Nephron (organoid): ENCODE measurements at regions not wholly inside any gene's neighbourhood (a gene's known extent, or its start where the extent isn't known, plus 50 kb on each side); places are given as distances from the start of the nearest gene placed in this dataset.

Source experiments
- H3K27ac Mint-ChIP-seq, 3 experiments: 2 replicates each; pipeline ENCODE4 v1.8.0; 2020; ENCODE audit warnings: mixed read lengths in 3 of 3, mild to moderate bottlenecking in 2 of 3, moderate library complexity in 1 of 3
- H3K27me3 Mint-ChIP-seq: 2 replicates; pipeline ENCODE4 v1.8.0; 2021; ENCODE audit warnings: low read depth, mild to moderate bottlenecking, moderate library complexity, mixed read lengths
- H3K36me3 Mint-ChIP-seq: 2 replicates; pipeline ENCODE4 v1.8.0; 2020; ENCODE audit warnings: low read depth, mixed read lengths
- H3K4me1 Mint-ChIP-seq: 2 replicates; pipeline ENCODE4 v1.8.0; 2020; ENCODE audit warnings: mixed read lengths
- H3K4me3 Mint-ChIP-seq, 3 experiments: 2 replicates each; pipeline ENCODE4 v1.8.0; 2020; ENCODE audit warnings: mild to moderate bottlenecking in 3 of 3, mixed read lengths in 3 of 3, moderate library complexity in 2 of 3
- H3K9me3 Mint-ChIP-seq: 2 replicates; pipeline ENCODE4 v1.8.0; 2020; ENCODE audit warnings: mixed read lengths
- TF ChIP-seq, protein P1 (sequence below), 3 experiments: fragments of 200-600 bp; sonication (generic); IDR thresholded peaks; one replicate each; pipeline ENCODE4 v1.5.0; 2021; ENCODE audit warnings: antibody characterized with exemption in 3 of 3; ENCODE audit not compliant: unreplicated experiment in 3 of 3

DNA sequence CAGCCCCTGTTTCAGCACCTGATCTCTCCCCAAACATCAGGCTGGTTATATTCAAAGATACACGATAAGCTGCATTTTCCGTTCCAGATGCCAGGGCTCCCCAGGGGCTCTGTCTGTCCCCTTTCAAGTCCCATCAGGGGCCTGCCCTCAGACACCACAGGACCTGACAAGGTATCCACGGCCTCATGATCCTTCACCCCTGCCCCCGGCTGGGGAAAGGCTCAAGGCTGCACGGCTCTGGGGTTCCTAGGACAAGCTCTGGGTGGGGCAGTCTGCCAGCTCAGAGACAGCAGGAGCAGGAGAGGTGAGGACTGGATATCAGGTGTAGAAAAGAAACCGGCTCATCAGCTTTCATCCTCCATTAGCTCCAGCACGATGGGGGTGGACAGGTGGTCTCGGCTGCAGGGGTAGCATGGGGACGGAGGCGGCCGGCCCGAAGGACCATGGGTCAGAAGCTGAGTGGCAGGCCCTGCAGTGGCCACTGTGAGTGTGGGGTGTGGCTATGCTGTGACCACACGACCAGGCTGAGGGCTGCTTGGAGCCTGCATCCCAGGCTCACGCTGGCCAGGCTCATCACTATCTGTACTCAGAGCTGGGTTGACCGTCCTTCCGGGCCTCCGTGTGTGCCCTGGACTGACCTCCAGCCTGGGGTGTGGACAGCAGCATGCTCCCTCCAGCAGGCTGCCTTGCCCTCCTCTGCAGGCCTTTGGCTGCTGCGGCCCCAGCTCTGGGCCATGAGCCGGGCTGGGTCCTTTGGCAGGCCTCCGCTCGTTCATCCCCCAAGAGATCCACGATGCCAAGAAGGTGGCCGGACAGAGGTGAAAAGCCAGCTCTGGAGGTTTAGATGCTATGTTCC is 386.2 kb downstream of the THBS2 start:
- no peaks in the 10 kb centered on the region for H3K36me3 Mint-ChIP-seq
- H3K4me3 Mint-ChIP-seq: no peak overlapping the region
- no peaks in the 10 kb centered on the region for H3K9me3 Mint-ChIP-seq
- no peaks in the 10 kb centered on the region for H3K4me1 Mint-ChIP-seq
- peaks cover 12% of the 10 kb centered on the region for H3K27me3 Mint-ChIP-seq
- TF ChIP-seq, protein P1, sequence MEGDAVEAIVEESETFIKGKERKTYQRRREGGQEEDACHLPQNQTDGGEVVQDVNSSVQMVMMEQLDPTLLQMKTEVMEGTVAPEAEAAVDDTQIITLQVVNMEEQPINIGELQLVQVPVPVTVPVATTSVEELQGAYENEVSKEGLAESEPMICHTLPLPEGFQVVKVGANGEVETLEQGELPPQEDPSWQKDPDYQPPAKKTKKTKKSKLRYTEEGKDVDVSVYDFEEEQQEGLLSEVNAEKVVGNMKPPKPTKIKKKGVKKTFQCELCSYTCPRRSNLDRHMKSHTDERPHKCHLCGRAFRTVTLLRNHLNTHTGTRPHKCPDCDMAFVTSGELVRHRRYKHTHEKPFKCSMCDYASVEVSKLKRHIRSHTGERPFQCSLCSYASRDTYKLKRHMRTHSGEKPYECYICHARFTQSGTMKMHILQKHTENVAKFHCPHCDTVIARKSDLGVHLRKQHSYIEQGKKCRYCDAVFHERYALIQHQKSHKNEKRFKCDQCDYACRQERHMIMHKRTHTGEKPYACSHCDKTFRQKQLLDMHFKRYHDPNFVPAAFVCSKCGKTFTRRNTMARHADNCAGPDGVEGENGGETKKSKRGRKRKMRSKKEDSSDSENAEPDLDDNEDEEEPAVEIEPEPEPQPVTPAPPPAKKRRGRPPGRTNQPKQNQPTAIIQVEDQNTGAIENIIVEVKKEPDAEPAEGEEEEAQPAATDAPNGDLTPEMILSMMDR (IDR thresholded peaks at IDR 0.05; ENCODE audit: unreplicated experiment in 3 of 3): no peak
- no peak overlapping the region for H3K27ac Mint-ChIP-seq

DNA sequence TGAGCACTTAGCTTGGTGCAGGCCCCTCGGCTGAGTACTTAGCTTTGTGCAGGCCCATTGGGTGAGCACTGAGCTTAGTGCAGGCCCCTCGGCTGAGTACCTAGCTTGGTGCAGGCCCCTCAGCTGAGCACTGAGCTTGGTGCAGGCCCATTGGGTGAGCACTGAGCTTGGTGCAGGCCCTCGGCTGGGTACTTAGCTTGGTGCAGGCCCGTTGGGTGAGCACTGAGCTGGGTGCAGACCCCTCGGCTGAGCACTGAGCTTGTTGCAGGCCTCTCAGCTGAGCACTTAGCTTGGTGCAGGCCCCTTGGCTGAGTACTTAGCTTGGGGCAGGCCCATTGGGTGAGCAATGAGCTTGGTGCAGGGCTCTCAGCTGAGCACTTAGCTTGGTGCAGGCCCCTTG is 387.1 kb downstream of the THBS2 start:
- TF ChIP-seq, protein P1 (IDR thresholded peaks at IDR 0.05; ENCODE audit: unreplicated experiment in 3 of 3): no peak
- H3K4me3 Mint-ChIP-seq: no peak overlapping the region
- no peaks in the 10 kb centered on the region for H3K9me3 Mint-ChIP-seq
- peaks cover 7% of the 10 kb centered on the region for H3K27me3 Mint-ChIP-seq
- H3K4me1 Mint-ChIP-seq: no peaks in the 10 kb centered on the region
- no peak overlapping the region for H3K27ac Mint-ChIP-seq
- H3K36me3 Mint-ChIP-seq: no peaks in the 10 kb centered on the region

DNA sequence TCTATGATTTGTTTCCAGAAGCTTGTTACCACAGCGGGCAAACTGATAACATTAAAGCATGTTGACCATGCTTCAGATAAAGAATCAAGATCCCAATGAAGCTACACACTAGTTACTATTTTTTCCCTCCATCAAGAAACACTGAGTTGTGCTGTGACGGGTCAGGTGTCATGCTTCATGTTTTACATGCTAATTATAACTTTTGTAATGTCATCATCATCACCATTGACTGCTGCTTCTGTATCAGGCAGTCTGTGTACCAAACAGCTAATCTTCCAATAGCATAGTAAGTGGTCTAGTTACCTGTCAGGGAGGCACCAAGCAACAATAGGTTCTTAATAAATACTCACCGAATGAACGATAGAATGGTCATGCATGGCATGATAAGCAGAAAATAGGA is 388.1 kb downstream of the THBS2 start:
- TF ChIP-seq, protein P1 (IDR thresholded peaks at IDR 0.05; ENCODE audit: unreplicated experiment in 3 of 3): no peak
- H3K36me3 Mint-ChIP-seq: no peaks in the 10 kb centered on the region
- H3K27me3 Mint-ChIP-seq: peaks cover 4% of the 10 kb centered on the region
- H3K4me1 Mint-ChIP-seq: no peaks in the 10 kb centered on the region
- no peak overlapping the region for H3K4me3 Mint-ChIP-seq
- no peaks in the 10 kb centered on the region for H3K9me3 Mint-ChIP-seq
- H3K27ac Mint-ChIP-seq: no peak overlapping the region

DNA sequence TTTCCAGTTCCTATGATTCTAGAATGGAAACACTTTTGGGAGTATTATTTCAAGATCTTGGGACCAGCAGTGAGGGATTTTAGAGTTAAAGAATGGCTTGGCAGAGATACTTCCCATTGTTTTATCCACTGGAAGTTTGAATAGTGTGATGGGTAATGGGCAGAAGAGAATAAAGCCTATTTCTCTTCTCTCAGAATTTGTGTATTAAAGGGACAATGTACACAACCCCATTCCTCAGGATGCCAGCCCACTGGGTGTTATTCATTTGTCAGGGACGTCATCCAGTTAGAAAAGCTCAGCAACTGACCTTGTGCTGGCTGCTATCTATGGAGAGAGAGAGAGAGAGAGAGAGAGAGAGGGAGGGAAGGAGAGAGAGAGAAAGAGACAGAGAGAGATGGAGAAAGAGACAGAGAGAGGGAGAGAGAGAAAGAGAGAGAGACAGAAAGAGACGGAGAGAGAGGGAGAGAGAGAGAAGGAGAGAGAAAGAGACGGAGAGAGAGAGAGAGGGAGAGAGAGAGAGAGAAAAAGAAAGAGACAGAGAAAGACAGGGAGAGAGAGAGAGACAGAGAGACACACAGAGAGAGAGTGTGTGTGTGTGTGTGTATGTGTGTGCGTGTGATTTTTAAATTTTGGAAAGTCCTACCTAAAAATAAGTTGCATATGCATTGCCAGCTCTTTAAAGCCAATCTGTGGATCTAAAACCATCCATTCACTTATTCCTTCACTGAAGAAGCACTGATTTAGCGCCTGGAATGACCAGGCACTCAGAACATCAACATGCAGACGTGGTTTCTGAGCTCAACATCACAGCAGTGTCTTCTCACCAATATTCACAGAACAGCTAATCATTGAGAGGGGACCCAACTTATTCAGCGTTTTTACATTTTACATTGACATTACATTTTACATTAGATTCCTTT is 388.8 kb downstream of the THBS2 start:
- Mint-ChIP-seq H3K27ac (no peak overlapping the region), H3K4me1 (no peaks in the 10 kb centered on the region), H3K9me3 (no peaks in the 10 kb centered on the region), H3K36me3 (no peaks in the 10 kb centered on the region), H3K27me3 (peaks cover 3% of the 10 kb centered on the region), H3K4me3 (no peak overlapping the region)
- TF ChIP-seq, protein P1 (IDR thresholded peaks at IDR 0.05; ENCODE audit: unreplicated experiment in 3 of 3): no peak

DNA sequence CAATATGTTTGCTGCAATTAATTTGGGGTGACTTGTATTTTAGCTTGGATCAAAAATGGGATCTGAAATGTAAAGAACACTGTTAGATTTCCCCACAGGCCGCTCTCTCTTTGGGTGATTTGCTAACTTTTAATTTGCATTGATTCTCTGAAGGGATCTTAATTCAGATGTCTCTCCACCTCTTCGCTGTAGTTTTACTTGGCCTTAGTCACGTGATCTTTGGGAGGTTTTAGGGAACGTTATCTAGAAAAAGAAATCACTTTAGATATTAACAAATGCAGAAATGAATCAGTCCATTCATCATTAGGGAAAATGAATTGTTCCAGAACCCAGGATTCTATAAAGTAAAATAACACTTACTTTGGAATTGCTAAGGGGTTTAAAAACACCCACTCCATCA is 390.2 kb downstream of the THBS2 start:
- Mint-ChIP-seq H3K27me3 (peaks cover under 1% of the 10 kb centered on the region), H3K27ac (no peak overlapping the region), H3K4me3 (no peak overlapping the region), H3K9me3 (no peaks in the 10 kb centered on the region), H3K4me1 (peaks cover 6% of the 10 kb centered on the region), H3K36me3 (no peaks in the 10 kb centered on the region)
- TF ChIP-seq, protein P1 (IDR thresholded peaks at IDR 0.05; ENCODE audit: unreplicated experiment in 3 of 3): no peak
